ENCODE measurements at regions not wholly inside any gene's neighbourhood (a gene's known extent, or its start where the extent isn't known, plus 50 kb on each side); places are given as distances from the start of the nearest gene placed in this dataset.
"Not testable (repeated sequence)": the region's sequence is repeated elsewhere in the genome, so short reads cannot be mapped to it uniquely, and the experiment has no call there.

GRCh38 chr2:22062679-22063078 lies 938.9 kb downstream of the TDRD15 start:
- H3K36me3 ChIP-seq (ENCODE audit: control insufficient read depth, insufficient read depth, low read length) = no peaks in the 10 kb centered on the region
- H3K27ac ChIP-seq (ENCODE audit: low read depth, low read length) = no peak overlapping the region
- no peak overlapping the region for H3K4me3 ChIP-seq (ENCODE audit: low read depth, low read length)
- H3K4me1 ChIP-seq (ENCODE audit: control insufficient read depth, insufficient read depth, low read length) = no peaks in the 10 kb centered on the region; the same call in 1 of the 2 replicates
- H3K9me3 ChIP-seq (ENCODE audit: control insufficient read depth, insufficient read depth, low read length) = peaks cover 27% of the 10 kb centered on the region
- H3K9ac ChIP-seq (ENCODE audit: low read depth, low read length) = no peak overlapping the region
- H3K27me3 ChIP-seq (ENCODE audit: control insufficient read depth, insufficient read depth, low read length) = no peaks in the 10 kb centered on the region

- Histone ChIP-seq H3K4me1 (ENCODE audit: control insufficient read depth, insufficient read depth, low read length) (peaks cover 8% of the 10 kb centered on the region), H3K27me3 (ENCODE audit: control insufficient read depth, insufficient read depth, low read length) (no peaks in the 10 kb centered on the region), H3K9me3 (ENCODE audit: control insufficient read depth, insufficient read depth, low read length) (no peaks in the 10 kb centered on the region), H3K9ac (ENCODE audit: low read depth, low read length) (no peak overlapping the region), H3K36me3 (ENCODE audit: control insufficient read depth, insufficient read depth, low read length) (no peaks in the 10 kb centered on the region), H3K27ac (ENCODE audit: low read depth, low read length) (no peak overlapping the region), H3K4me3 (ENCODE audit: low read depth, low read length) (no peak overlapping the region)
These were observed 952.7 kb downstream of the TDRD15 start for GRCh38 chr2:22076454-22076853.

- no peak overlapping the region for H3K9ac ChIP-seq (ENCODE audit: low read depth, low read length)
- H3K4me1 ChIP-seq (ENCODE audit: control insufficient read depth, insufficient read depth, low read length) = peaks cover 8% of the 10 kb centered on the region
- no peak overlapping the region for H3K4me3 ChIP-seq (ENCODE audit: low read depth, low read length)
- H3K27me3 ChIP-seq (ENCODE audit: control insufficient read depth, insufficient read depth, low read length) = no peaks in the 10 kb centered on the region
- H3K9me3 ChIP-seq (ENCODE audit: control insufficient read depth, insufficient read depth, low read length) = no peaks in the 10 kb centered on the region
- H3K36me3 ChIP-seq (ENCODE audit: control insufficient read depth, insufficient read depth, low read length) = no peaks in the 10 kb centered on the region
- H3K27ac ChIP-seq (ENCODE audit: low read depth, low read length) = peak overlapping the region; percentile 37
These were observed 954.9 kb downstream of the TDRD15 start for GRCh38 chr2:22078701-22079100.

- Histone ChIP-seq H3K27ac (ENCODE audit: low read depth, low read length) (no peak overlapping the region), H3K36me3 (ENCODE audit: control insufficient read depth, insufficient read depth, low read length) (no peaks in the 10 kb centered on the region), H3K4me3 (ENCODE audit: low read depth, low read length) (no peak overlapping the region), H3K9me3 (ENCODE audit: control insufficient read depth, insufficient read depth, low read length) (no peaks in the 10 kb centered on the region), H3K9ac (ENCODE audit: low read depth, low read length) (no peak overlapping the region), H3K27me3 (ENCODE audit: control insufficient read depth, insufficient read depth, low read length) (no peaks in the 10 kb centered on the region), H3K4me1 (ENCODE audit: control insufficient read depth, insufficient read depth, low read length) (peaks cover 8% of the 10 kb centered on the region)
These were observed 955.8 kb downstream of the TDRD15 start for GRCh38 chr2:22079583-22079982.

GRCh38 chr2:22086726-22087125 lies 963.0 kb downstream of the TDRD15 start:
- Histone ChIP-seq H3K36me3 (ENCODE audit: control insufficient read depth, insufficient read depth, low read length) (no peaks in the 10 kb centered on the region), H3K9me3 (ENCODE audit: control insufficient read depth, insufficient read depth, low read length) (no peaks in the 10 kb centered on the region), H3K27me3 (ENCODE audit: control insufficient read depth, insufficient read depth, low read length) (no peaks in the 10 kb centered on the region), H3K4me3 (ENCODE audit: low read depth, low read length) (no peak overlapping the region), H3K4me1 (ENCODE audit: control insufficient read depth, insufficient read depth, low read length) (no peaks in the 10 kb centered on the region), H3K9ac (ENCODE audit: low read depth, low read length) (no peak overlapping the region), H3K27ac (ENCODE audit: low read depth, low read length) (no peak overlapping the region)

GRCh38 chr2:22103617-22104016 lies 979.8 kb downstream of the TDRD15 start:
- not testable (repeated sequence) for H3K36me3 ChIP-seq (ENCODE audit: control insufficient read depth, insufficient read depth, low read length); H3K4me3 ChIP-seq (ENCODE audit: low read depth, low read length); H3K9ac ChIP-seq (ENCODE audit: low read depth, low read length); H3K9me3 ChIP-seq (ENCODE audit: control insufficient read depth, insufficient read depth, low read length); H3K27me3 ChIP-seq (ENCODE audit: control insufficient read depth, insufficient read depth, low read length); H3K27ac ChIP-seq (ENCODE audit: low read depth, low read length); H3K4me1 ChIP-seq (ENCODE audit: control insufficient read depth, insufficient read depth, low read length)

GRCh38 chr2:22110244-22110651 lies 986.5 kb downstream of the TDRD15 start:
- H3K27ac ChIP-seq (ENCODE audit: low read depth, low read length) = no peak overlapping the region
- no peaks in the 10 kb centered on the region for H3K27me3 ChIP-seq (ENCODE audit: control insufficient read depth, insufficient read depth, low read length)
- no peaks in the 10 kb centered on the region for H3K9me3 ChIP-seq (ENCODE audit: control insufficient read depth, insufficient read depth, low read length)
- no peak overlapping the region for H3K4me3 ChIP-seq (ENCODE audit: low read depth, low read length)
- H3K36me3 ChIP-seq (ENCODE audit: control insufficient read depth, insufficient read depth, low read length) = no peaks in the 10 kb centered on the region
- no peaks in the 10 kb centered on the region for H3K4me1 ChIP-seq (ENCODE audit: control insufficient read depth, insufficient read depth, low read length)
- H3K9ac ChIP-seq (ENCODE audit: low read depth, low read length) = no peak overlapping the region

GRCh38 chr2:22124003-22124402 lies 1000.2 kb downstream of the TDRD15 start:
- Histone ChIP-seq H3K27me3 (ENCODE audit: control insufficient read depth, insufficient read depth, low read length) (no peaks in the 10 kb centered on the region), H3K9me3 (ENCODE audit: control insufficient read depth, insufficient read depth, low read length) (no peaks in the 10 kb centered on the region), H3K4me1 (ENCODE audit: control insufficient read depth, insufficient read depth, low read length) (0 out of 2 replicates have a peak, but pooled peaks cover 3% of the 10 kb centered on the region), H3K36me3 (ENCODE audit: control insufficient read depth, insufficient read depth, low read length) (no peaks in the 10 kb centered on the region), H3K9ac (ENCODE audit: low read depth, low read length) (no peak overlapping the region), H3K4me3 (ENCODE audit: low read depth, low read length) (no peak overlapping the region), H3K27ac (ENCODE audit: low read depth, low read length) (no peak overlapping the region)

GRCh38 chr2:22126106-22126505 lies 1002.3 kb downstream of the TDRD15 start:
- H3K4me1 ChIP-seq (ENCODE audit: control insufficient read depth, insufficient read depth, low read length) = 0 out of 2 replicates have a peak, but pooled peaks cover 3% of the 10 kb centered on the region
- H3K27ac ChIP-seq (ENCODE audit: low read depth, low read length) = no peak overlapping the region
- no peak overlapping the region for H3K4me3 ChIP-seq (ENCODE audit: low read depth, low read length)
- H3K9ac ChIP-seq (ENCODE audit: low read depth, low read length) = no peak overlapping the region
- no peaks in the 10 kb centered on the region for H3K36me3 ChIP-seq (ENCODE audit: control insufficient read depth, insufficient read depth, low read length)
- H3K9me3 ChIP-seq (ENCODE audit: control insufficient read depth, insufficient read depth, low read length) = no peaks in the 10 kb centered on the region
- no peaks in the 10 kb centered on the region for H3K27me3 ChIP-seq (ENCODE audit: control insufficient read depth, insufficient read depth, low read length)

GRCh38 chr2:22126978-22127377 lies 1003.2 kb downstream of the TDRD15 start:
- H3K4me1 ChIP-seq (ENCODE audit: control insufficient read depth, insufficient read depth, low read length) = 0 out of 2 replicates have a peak, but pooled peaks cover 3% of the 10 kb centered on the region
- H3K27ac ChIP-seq (ENCODE audit: low read depth, low read length) = no peak overlapping the region
- H3K9ac ChIP-seq (ENCODE audit: low read depth, low read length) = no peak overlapping the region
- no peak overlapping the region for H3K4me3 ChIP-seq (ENCODE audit: low read depth, low read length)
- H3K27me3 ChIP-seq (ENCODE audit: control insufficient read depth, insufficient read depth, low read length) = no peaks in the 10 kb centered on the region
- no peaks in the 10 kb centered on the region for H3K36me3 ChIP-seq (ENCODE audit: control insufficient read depth, insufficient read depth, low read length)
- H3K9me3 ChIP-seq (ENCODE audit: control insufficient read depth, insufficient read depth, low read length) = no peaks in the 10 kb centered on the region

GRCh38 chr2:22134421-22134820 lies 1010.7 kb downstream of the TDRD15 start:
- no peak overlapping the region for H3K9ac ChIP-seq (ENCODE audit: low read depth, low read length)
- no peak overlapping the region for H3K27ac ChIP-seq (ENCODE audit: low read depth, low read length)

GRCh38 chr2:22136446-22136845 lies 1012.7 kb downstream of the TDRD15 start:
- no peaks in the 10 kb centered on the region for H3K9me3 ChIP-seq (ENCODE audit: control insufficient read depth, insufficient read depth, low read length)
- H3K4me1 ChIP-seq (ENCODE audit: control insufficient read depth, insufficient read depth, low read length) = no peaks in the 10 kb centered on the region
- H3K27me3 ChIP-seq (ENCODE audit: control insufficient read depth, insufficient read depth, low read length) = no peaks in the 10 kb centered on the region
- no peak overlapping the region for H3K27ac ChIP-seq (ENCODE audit: low read depth, low read length)
- no peaks in the 10 kb centered on the region for H3K36me3 ChIP-seq (ENCODE audit: control insufficient read depth, insufficient read depth, low read length)
- H3K9ac ChIP-seq (ENCODE audit: low read depth, low read length) = no peak overlapping the region
- no peak overlapping the region for H3K4me3 ChIP-seq (ENCODE audit: low read depth, low read length)

More at GRCh38 chr2:22134421-22134820, 1010.7 kb downstream of the TDRD15 start:
- H3K4me1 ChIP-seq (ENCODE audit: control insufficient read depth, insufficient read depth, low read length) = no peaks in the 10 kb centered on the region
- H3K4me3 ChIP-seq (ENCODE audit: low read depth, low read length) = no peak overlapping the region
- no peaks in the 10 kb centered on the region for H3K36me3 ChIP-seq (ENCODE audit: control insufficient read depth, insufficient read depth, low read length)
- no peaks in the 10 kb centered on the region for H3K27me3 ChIP-seq (ENCODE audit: control insufficient read depth, insufficient read depth, low read length)
- H3K9me3 ChIP-seq (ENCODE audit: control insufficient read depth, insufficient read depth, low read length) = no peaks in the 10 kb centered on the region

All from HUES48 (cell line).